Natural killer cell (primary cell): ENCODE measurements at regions not wholly inside any gene's neighbourhood (a gene's known extent, or its start where the extent isn't known, plus 50 kb on each side); places are given as distances from the start of the nearest gene placed in this dataset.
A peak's percentile ranks its signal among the peaks of the same experiment; 100 is the strongest.
"Not testable (repeated sequence)": the region's sequence is repeated elsewhere in the genome, so short reads cannot be mapped to it uniquely, and the experiment has no call there.

Experiments
- ATAC-seq, 3 donors: fragments of 150-1000 bp in 2 of 3; fragments of 200-7000 bp in 1 of 3; cut with Tn5 transposase; 1 replicate in 1 of 3; 2 replicates in 2 of 3; pipeline ENCODE4 v1.10.0; 2021; ENCODE audit warnings: mild to moderate bottlenecking in 2 of 3, moderate library complexity in 2 of 3
- DNase-seq, 2 donors: peaks; one replicate each; pipeline versions ENCODE4 v3.0.0 to v3.0.0-alpha.2; 2013 to 2021; ENCODE audit warnings: mixed read lengths in 1 of 2
- H3K27ac ChIP-seq: one replicate; pipeline ENCODE4 v1.5.1; 2013; ENCODE audit warnings: mild to moderate bottlenecking, low read length
- H3K27me3 ChIP-seq: one replicate; pipeline ENCODE4 v1.6.1; 2013; ENCODE audit warnings: low read length; ENCODE audit not compliant: control insufficient read depth, insufficient read depth
- H3K36me3 ChIP-seq: one replicate; pipeline ENCODE4 v1.6.1; 2013; ENCODE audit warnings: low read length; ENCODE audit not compliant: control insufficient read depth, insufficient read depth
- H3K4me1 ChIP-seq: one replicate; pipeline ENCODE4 v1.6.1; 2013; ENCODE audit warnings: low read length; ENCODE audit not compliant: control insufficient read depth, insufficient read depth
- H3K4me3 ChIP-seq: one replicate; pipeline ENCODE4 v1.5.1; 2013; ENCODE audit warnings: low read length
- H3K9me3 ChIP-seq: one replicate; pipeline ENCODE4 v1.6.1; 2013; ENCODE audit warnings: low read length; ENCODE audit not compliant: control insufficient read depth, insufficient read depth
- H3K27ac Mint-ChIP-seq, 2 donors: one replicate each; pipeline ENCODE4 v1.8.0; 2022; ENCODE audit warnings: mild to moderate bottlenecking in 2 of 2, mixed read lengths in 2 of 2, moderate library complexity in 1 of 2
- H3K27me3 Mint-ChIP-seq, 2 donors: one replicate each; pipeline ENCODE4 v1.8.0; 2022; ENCODE audit warnings: low read depth in 2 of 2, mixed read lengths in 2 of 2
- H3K36me3 Mint-ChIP-seq: one replicate; pipeline ENCODE4 v1.8.0; 2022; ENCODE audit warnings: mixed read lengths
- H3K4me1 Mint-ChIP-seq, 2 donors: one replicate each; pipeline ENCODE4 v1.8.0; 2022; ENCODE audit warnings: mixed read lengths in 2 of 2
- H3K4me3 Mint-ChIP-seq: one replicate; pipeline ENCODE4 v1.8.0; 2022; ENCODE audit warnings: mild to moderate bottlenecking, moderate library complexity, mixed read lengths
- H3K9me3 Mint-ChIP-seq, 2 donors: one replicate each; pipeline ENCODE4 v1.8.0; 2022; ENCODE audit warnings: mixed read lengths in 2 of 2
- WGBS: methylation state at CpG from one replicate; pipeline ENCODE4 v1.1.7; 2013; ENCODE audit warnings: missing lambda C conversion rate; ENCODE audit not compliant: insufficient coverage; 5-methylcytosine and 5-hydroxymethylcytosine counted together
- intact Hi-C: fragments of 100-400 bp; cut with micrococcal nuclease; formaldehyde crosslinking; loops from one replicate; pipeline ENCODE4 v1.14.2; 2022
- TF ChIP-seq, protein P1 (sequence below): fragments of 200-600 bp; IDR thresholded peaks from one replicate; pipeline ENCODE4 v1.8.0; 2022; ENCODE audit warnings: antibody characterized with exemption

DNA sequence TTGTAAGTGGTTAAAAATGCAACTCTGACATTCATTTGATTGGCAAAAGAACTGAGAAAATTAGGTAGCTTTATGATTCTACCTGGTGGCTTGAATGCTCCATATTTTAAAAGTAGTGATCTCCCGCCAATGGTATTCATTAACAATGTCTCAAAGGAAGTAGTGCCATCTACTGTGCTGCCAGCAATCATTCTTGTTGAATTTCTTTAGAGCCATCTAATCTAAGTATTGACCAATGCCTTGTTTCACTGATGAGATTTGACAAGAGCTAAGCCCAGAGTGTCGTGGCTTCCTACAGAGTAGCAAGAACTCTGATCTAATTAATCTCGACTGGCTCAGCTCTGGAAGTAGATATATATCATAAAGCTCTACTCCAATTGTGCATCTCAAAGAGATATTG is 696.7 kb downstream of the C6orf118 start:
- Histone ChIP-seq H3K4me1 (no peaks in the 10 kb centered on the region), H3K27me3 (no peaks in the 10 kb centered on the region), H3K4me3 (no peak overlapping the region), H3K27ac (no peak overlapping the region), H3K36me3 (no peaks in the 10 kb centered on the region), H3K9me3 (no peaks in the 10 kb centered on the region)
- WGBS: 64% methylated on average over 3 of the region's 3 CpGs
- no peak overlapping the region for H3K27ac Mint-ChIP-seq
- no peaks in the 10 kb centered on the region for H3K36me3 Mint-ChIP-seq
- DNase-seq (no peak), ATAC-seq (no peak)
- no peaks in the 10 kb centered on the region for H3K4me1 Mint-ChIP-seq
- H3K9me3 Mint-ChIP-seq: peaks cover 10 to 13% of the 10 kb centered on the region in 2 donors
- H3K4me3 Mint-ChIP-seq: no peak overlapping the region
- intact Hi-C loops: no loop called here
- TF ChIP-seq, protein P1, sequence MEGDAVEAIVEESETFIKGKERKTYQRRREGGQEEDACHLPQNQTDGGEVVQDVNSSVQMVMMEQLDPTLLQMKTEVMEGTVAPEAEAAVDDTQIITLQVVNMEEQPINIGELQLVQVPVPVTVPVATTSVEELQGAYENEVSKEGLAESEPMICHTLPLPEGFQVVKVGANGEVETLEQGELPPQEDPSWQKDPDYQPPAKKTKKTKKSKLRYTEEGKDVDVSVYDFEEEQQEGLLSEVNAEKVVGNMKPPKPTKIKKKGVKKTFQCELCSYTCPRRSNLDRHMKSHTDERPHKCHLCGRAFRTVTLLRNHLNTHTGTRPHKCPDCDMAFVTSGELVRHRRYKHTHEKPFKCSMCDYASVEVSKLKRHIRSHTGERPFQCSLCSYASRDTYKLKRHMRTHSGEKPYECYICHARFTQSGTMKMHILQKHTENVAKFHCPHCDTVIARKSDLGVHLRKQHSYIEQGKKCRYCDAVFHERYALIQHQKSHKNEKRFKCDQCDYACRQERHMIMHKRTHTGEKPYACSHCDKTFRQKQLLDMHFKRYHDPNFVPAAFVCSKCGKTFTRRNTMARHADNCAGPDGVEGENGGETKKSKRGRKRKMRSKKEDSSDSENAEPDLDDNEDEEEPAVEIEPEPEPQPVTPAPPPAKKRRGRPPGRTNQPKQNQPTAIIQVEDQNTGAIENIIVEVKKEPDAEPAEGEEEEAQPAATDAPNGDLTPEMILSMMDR: no peak
- H3K27me3 Mint-ChIP-seq: no peaks in the 10 kb centered on the region

DNA sequence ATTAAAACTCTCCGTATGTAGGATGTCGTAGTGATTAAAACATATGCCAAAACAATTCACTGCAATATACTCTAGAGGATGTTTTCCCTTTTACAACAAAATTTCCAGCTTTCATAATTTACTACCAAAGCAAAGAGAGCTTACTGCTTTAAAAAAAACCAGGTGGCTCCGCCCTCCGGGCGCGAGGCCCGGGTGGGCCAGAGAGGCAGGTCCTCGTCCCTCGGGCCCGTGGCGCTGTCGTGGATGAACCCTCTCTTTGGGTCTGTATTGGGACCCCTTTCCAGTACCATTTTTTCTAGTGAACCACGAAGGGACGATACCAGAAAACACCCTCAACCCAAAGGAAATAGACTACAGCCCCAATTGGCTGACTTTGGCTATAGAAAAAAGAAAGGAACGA is 698.5 kb downstream of the C6orf118 start:
- H3K27me3 ChIP-seq, intact Hi-C loops, H3K4me3 ChIP-seq, H3K36me3 ChIP-seq, H3K27ac Mint-ChIP-seq, H3K27me3 Mint-ChIP-seq, H3K4me1 Mint-ChIP-seq, H3K27ac ChIP-seq, H3K4me1 ChIP-seq, H3K36me3 Mint-ChIP-seq, H3K9me3 ChIP-seq, DNase-seq, H3K4me3 Mint-ChIP-seq: not testable (repeated sequence)
- peaks cover 10 to 13% of the 10 kb centered on the region in 2 donors for H3K9me3 Mint-ChIP-seq
- 93% methylated on average over 12 of the region's 15 CpGs for WGBS
- peak in 2 of 3 donors; percentile 46 to 50 for ATAC-seq

DNA sequence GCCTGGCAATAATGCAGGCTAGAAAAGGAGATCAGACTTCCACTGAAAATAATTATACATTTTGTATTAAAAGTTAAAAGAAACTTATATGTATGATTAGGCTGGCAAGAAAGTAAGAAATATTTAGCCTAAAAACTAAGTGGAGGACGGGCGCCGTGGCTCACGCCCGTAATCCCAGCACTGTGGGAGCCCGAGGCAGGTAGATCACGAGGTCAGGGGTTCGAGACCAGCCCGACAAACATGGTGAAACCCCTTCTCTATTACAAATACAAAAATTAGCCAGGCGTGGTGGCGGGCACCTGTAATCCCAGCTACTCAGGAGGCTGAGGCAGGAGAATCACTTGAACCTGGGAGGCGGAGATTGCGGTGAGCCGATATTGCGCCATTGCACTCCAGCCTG is 707.0 kb downstream of the C6orf118 start:
- WGBS: 95% methylated on average over 15 of the region's 15 CpGs
- H3K36me3 ChIP-seq, H3K4me3 ChIP-seq, H3K27ac Mint-ChIP-seq, H3K4me3 Mint-ChIP-seq, H3K4me1 ChIP-seq, H3K36me3 Mint-ChIP-seq, DNase-seq, H3K9me3 ChIP-seq, ATAC-seq, H3K27ac ChIP-seq, H3K27me3 ChIP-seq, H3K27me3 Mint-ChIP-seq, intact Hi-C loops, H3K4me1 Mint-ChIP-seq: not testable (repeated sequence)
- peaks cover 6 to 21% of the 10 kb centered on the region in 2 donors for H3K9me3 Mint-ChIP-seq

DNA sequence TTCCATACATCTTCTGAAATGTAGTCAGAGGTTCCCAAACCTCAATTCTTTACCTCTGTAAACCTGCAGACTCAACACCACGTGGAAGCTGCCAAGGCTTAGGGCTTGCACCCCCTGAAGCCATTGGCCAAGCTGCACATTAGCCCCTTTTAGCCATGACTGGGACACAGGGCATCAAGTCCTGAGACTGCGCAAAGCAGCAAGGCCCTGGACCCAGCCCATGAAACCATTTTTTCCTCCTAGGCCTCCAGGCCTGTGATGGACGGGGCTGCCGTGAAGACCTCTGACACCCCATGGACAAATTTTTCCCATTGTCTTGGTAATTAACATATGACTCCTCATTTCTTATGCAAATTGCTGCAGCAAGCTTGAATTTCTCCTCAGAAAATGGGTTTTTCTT is 727.8 kb downstream of the C6orf118 start:
- Mint-ChIP-seq H3K4me3 (no peak overlapping the region), H3K27me3 (no peaks in the 10 kb centered on the region), H3K27ac (no peak overlapping the region), H3K4me1 (no peaks in the 10 kb centered on the region), H3K36me3 (no peaks in the 10 kb centered on the region), H3K9me3 (peaks cover 3 to 8% of the 10 kb centered on the region in 2 donors)
- ATAC-seq (no peak), DNase-seq (no peak)
- H3K9me3 ChIP-seq: peaks cover 21% of the 10 kb centered on the region
- H3K4me3 ChIP-seq: no peak overlapping the region
- no peak overlapping the region for H3K27ac ChIP-seq
- H3K36me3 ChIP-seq: no peaks in the 10 kb centered on the region
- no peaks in the 10 kb centered on the region for H3K4me1 ChIP-seq
- H3K27me3 ChIP-seq: no peaks in the 10 kb centered on the region
- WGBS: 52% methylated on average over 4 of the region's 4 CpGs
- TF ChIP-seq, protein P1: no peak
- intact Hi-C loops: no loop called here

DNA sequence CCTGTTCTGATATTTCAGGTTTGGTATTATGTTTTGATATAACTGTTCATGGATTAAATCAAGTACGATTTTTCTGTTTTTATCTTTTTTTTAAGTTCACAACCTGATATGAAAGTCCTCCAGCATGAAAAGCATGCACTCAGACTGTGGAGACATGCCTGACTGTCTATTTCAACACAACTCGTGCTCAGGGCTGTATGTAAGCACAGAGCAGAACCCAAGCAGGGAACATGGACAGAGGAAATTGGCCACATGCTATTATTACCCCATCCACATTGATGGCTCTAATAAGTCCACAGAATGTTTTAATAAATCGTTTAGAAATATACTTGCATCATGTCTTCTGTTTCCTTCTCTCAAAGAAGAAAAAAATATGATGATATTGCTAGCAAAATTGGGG is 730.4 kb downstream of the C6orf118 start:
- H3K4me3 ChIP-seq: no peak overlapping the region
- ATAC-seq: no peak
- Mint-ChIP-seq H3K4me3 (no peak overlapping the region), H3K27ac (no peak overlapping the region), H3K4me1 (no peaks in the 10 kb centered on the region), H3K36me3 (no peaks in the 10 kb centered on the region), H3K9me3 (peaks cover 11 to 14% of the 10 kb centered on the region in 2 donors), H3K27me3 (no peaks in the 10 kb centered on the region)
- peaks cover 16% of the 10 kb centered on the region for H3K9me3 ChIP-seq
- H3K27me3 ChIP-seq: no peaks in the 10 kb centered on the region
- H3K36me3 ChIP-seq: no peaks in the 10 kb centered on the region
- TF ChIP-seq, protein P1: no peak
- intact Hi-C loops: no loop called here
- H3K4me1 ChIP-seq: no peaks in the 10 kb centered on the region
- no peak for DNase-seq
- 58% methylated on average over 2 of the region's 3 CpGs for WGBS
- H3K27ac ChIP-seq: no peak overlapping the region
